Activated naive CD8-positive, alpha-beta T cell treated with anti-CD3 and anti-CD28 coated beads, Interleukin-2, amount 10 ng/mL, durations not matched to agents 7 days and 5 days (primary cell): ENCODE measurements at regions not wholly inside any gene's neighbourhood (a gene's known extent, or its start where the extent isn't known, plus 50 kb on each side); places are given as distances from the start of the nearest gene placed in this dataset.
"Not testable (repeated sequence)": the region's sequence is repeated elsewhere in the genome, so short reads cannot be mapped to it uniquely, and the experiment has no call there.

ENCODE experiments used
- ATAC-seq: fragments of 150-1000 bp; cut with Tn5 transposase; one replicate; pipeline ENCODE4 v1.10.0; 2021; ENCODE audit warnings: low read depth, moderate library complexity
- POLR2A ChIA-PET: fragments of 350-600 bp; sonication (Branson Sonifier 250); formaldehyde crosslinking; loops from one replicate; lab custom pipeline; 2021; ENCODE audit warnings: antibody characterized with exemption; lab: Charles Lee
- DNase-seq: peaks from one replicate; pipeline ENCODE4 v3.0.0; 2021
- H3K27ac Mint-ChIP-seq: one replicate; pipeline ENCODE4 v1.8.0; 2022; ENCODE audit warnings: mild to moderate bottlenecking, mixed read lengths
- H3K27me3 Mint-ChIP-seq: one replicate; pipeline ENCODE4 v1.8.0; 2022; ENCODE audit warnings: mild to moderate bottlenecking, moderate library complexity, mixed read lengths
- H3K36me3 Mint-ChIP-seq: one replicate; pipeline ENCODE4 v1.8.0; 2021; ENCODE audit warnings: mild to moderate bottlenecking, mixed read lengths
- H3K4me1 Mint-ChIP-seq: one replicate; pipeline ENCODE4 v1.8.0; 2021; ENCODE audit warnings: mixed read lengths
- H3K4me3 Mint-ChIP-seq: one replicate; pipeline ENCODE4 v1.8.0; 2022; ENCODE audit warnings: mild to moderate bottlenecking, moderate library complexity, mixed read lengths
- H3K9me3 Mint-ChIP-seq: one replicate; pipeline ENCODE4 v1.8.0; 2021; ENCODE audit warnings: mixed read lengths

- ATAC-seq (no peak), DNase-seq (no peak)
- POLR2A ChIA-PET = no interaction called here
- Mint-ChIP-seq H3K4me3 (no peak overlapping the region), H3K4me1 (no peaks in the 10 kb centered on the region), H3K27ac (no peak overlapping the region), H3K27me3 (no peaks in the 10 kb centered on the region), H3K36me3 (no peaks in the 10 kb centered on the region), H3K9me3 (peaks cover 6% of the 10 kb centered on the region)
These were observed 2757.5 kb downstream of the PCDH7 start for GRCh38 chr4:33477715-33478114.

DNA sequence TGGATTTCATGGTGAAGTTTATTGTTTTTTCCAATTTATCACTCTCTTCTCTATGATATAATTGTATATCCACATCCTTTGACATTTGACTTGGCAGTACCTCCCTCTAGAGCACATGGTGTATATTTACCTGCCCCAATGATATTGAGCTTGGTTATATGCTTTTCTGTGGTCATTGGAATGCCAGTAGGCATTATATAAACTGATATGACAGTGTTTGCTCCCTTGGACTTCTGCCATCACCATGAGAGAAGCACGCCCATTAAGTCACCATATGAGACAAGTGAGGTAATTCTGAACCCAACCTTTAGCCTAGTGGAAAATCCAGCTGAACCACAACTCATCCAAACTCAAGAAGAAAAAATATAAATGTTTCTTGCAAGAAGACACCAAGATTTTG lies 2761.5 kb downstream of the ARAP2 start:
- ATAC-seq (no peak), DNase-seq (no peak)
- POLR2A ChIA-PET = no interaction called here
- Mint-ChIP-seq H3K27me3 (no peaks in the 10 kb centered on the region), H3K4me3 (no peak overlapping the region), H3K4me1 (no peaks in the 10 kb centered on the region), H3K36me3 (no peaks in the 10 kb centered on the region), H3K9me3 (peaks cover 5% of the 10 kb centered on the region), H3K27ac (no peak overlapping the region)

- no peaks in the 10 kb centered on the region for H3K4me1 Mint-ChIP-seq
- DNase-seq = no peak
- H3K36me3 Mint-ChIP-seq = no peaks in the 10 kb centered on the region
- H3K4me3 Mint-ChIP-seq = no peak overlapping the region
- H3K27me3 Mint-ChIP-seq = no peaks in the 10 kb centered on the region
- ATAC-seq = no peak
- POLR2A ChIA-PET = no interaction called here
- H3K9me3 Mint-ChIP-seq = peaks cover 7% of the 10 kb centered on the region
- H3K27ac Mint-ChIP-seq = no peak overlapping the region
These were observed 2759.2 kb downstream of the ARAP2 start for GRCh38 chr4:33485111-33485510.

- POLR2A ChIA-PET = no interaction called here
- Mint-ChIP-seq H3K27me3 (no peaks in the 10 kb centered on the region), H3K27ac (no peak overlapping the region), H3K9me3 (peaks cover 2% of the 10 kb centered on the region), H3K4me3 (no peak overlapping the region), H3K4me1 (no peaks in the 10 kb centered on the region), H3K36me3 (no peaks in the 10 kb centered on the region)
- no peak for ATAC-seq
- DNase-seq = no peak
These were observed 2751.1 kb downstream of the ARAP2 start for GRCh38 chr4:33493231-33493630.

DNA sequence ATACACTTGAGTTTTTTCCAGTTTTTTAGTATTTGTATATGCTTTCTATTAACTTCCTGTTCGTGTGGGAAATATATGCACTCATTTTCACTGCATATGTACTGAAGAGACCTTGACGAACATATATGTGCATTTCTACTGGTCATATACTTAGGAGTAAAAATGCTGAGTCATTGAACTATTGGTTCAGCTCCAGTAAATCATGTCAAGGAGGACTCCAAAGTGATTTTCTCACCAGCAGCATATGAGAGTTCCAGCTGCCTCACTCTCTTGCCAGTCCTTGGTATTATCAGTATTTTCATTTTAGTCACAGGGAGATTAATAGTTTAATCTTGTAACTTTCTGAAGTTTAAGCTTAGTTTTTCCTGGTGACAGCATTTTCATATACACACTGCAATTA lies 2750.2 kb downstream of the ARAP2 start:
- DNase-seq (no peak), ATAC-seq (no peak)
- no peaks in the 10 kb centered on the region for H3K4me1 Mint-ChIP-seq
- POLR2A ChIA-PET = no interaction called here
- no peaks in the 10 kb centered on the region for H3K36me3 Mint-ChIP-seq
- H3K27me3 Mint-ChIP-seq = no peaks in the 10 kb centered on the region
- no peaks in the 10 kb centered on the region for H3K9me3 Mint-ChIP-seq
- no peak overlapping the region for H3K4me3 Mint-ChIP-seq
- no peak overlapping the region for H3K27ac Mint-ChIP-seq

GRCh38 chr4:33501587-33501986 lies 2742.7 kb downstream of the ARAP2 start:
- H3K27ac Mint-ChIP-seq = not testable (repeated sequence)

GRCh38 chr4:33512397-33512796 lies 2731.9 kb downstream of the ARAP2 start:
- POLR2A ChIA-PET = no interaction called here
- Mint-ChIP-seq H3K36me3 (no peaks in the 10 kb centered on the region), H3K27me3 (no peaks in the 10 kb centered on the region), H3K9me3 (peaks cover 4% of the 10 kb centered on the region), H3K4me3 (no peak overlapping the region), H3K27ac (no peak overlapping the region), H3K4me1 (no peaks in the 10 kb centered on the region)
- DNase-seq (no peak), ATAC-seq (no peak)

More at GRCh38 chr4:33501587-33501986, 2742.7 kb downstream of the ARAP2 start:
- H3K27me3 Mint-ChIP-seq, POLR2A ChIA-PET, H3K4me3 Mint-ChIP-seq, DNase-seq, H3K4me1 Mint-ChIP-seq, ATAC-seq, H3K9me3 Mint-ChIP-seq, H3K36me3 Mint-ChIP-seq: not testable (repeated sequence)

DNA sequence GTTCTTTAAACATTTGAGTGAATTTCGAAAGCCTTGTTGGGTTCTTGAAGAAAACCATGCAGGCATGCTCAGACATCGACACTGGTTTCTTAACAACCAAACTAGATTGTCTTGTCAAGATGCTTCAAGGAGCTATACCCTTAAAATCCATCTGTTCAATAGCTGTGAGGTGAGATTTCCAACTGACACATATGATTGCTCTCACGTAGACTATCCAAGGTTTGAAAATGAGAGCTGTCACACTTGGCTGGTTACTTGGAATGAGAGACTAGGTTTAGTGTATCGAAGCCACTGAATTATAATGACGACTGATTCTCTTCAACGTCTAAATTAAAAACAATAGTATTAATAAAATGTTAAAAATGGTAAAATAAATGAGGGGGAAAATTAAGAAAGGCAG lies 2725.5 kb downstream of the ARAP2 start:
- H3K36me3 Mint-ChIP-seq = no peaks in the 10 kb centered on the region
- H3K27ac Mint-ChIP-seq = no peak overlapping the region
- POLR2A ChIA-PET = no interaction called here
- no peak for DNase-seq
- no peak overlapping the region for H3K4me3 Mint-ChIP-seq
- ATAC-seq = no peak
- H3K9me3 Mint-ChIP-seq = peaks cover 10% of the 10 kb centered on the region
- no peaks in the 10 kb centered on the region for H3K27me3 Mint-ChIP-seq
- H3K4me1 Mint-ChIP-seq = no peaks in the 10 kb centered on the region

GRCh38 chr4:33532821-33533220 lies 2711.5 kb downstream of the ARAP2 start:
- POLR2A ChIA-PET = no interaction called here
- ATAC-seq = no peak
- no peaks in the 10 kb centered on the region for H3K27me3 Mint-ChIP-seq

GRCh38 chr4:33536898-33537297 lies 2707.4 kb downstream of the ARAP2 start:
- no peak overlapping the region for H3K4me3 Mint-ChIP-seq
- ATAC-seq = no peak
- H3K9me3 Mint-ChIP-seq = peaks cover 1% of the 10 kb centered on the region

More at GRCh38 chr4:33532821-33533220, 2711.5 kb downstream of the ARAP2 start:
- Mint-ChIP-seq H3K27ac (no peak overlapping the region), H3K9me3 (peaks cover 1% of the 10 kb centered on the region), H3K4me1 (no peaks in the 10 kb centered on the region), H3K4me3 (no peak overlapping the region), H3K36me3 (no peaks in the 10 kb centered on the region)
- DNase-seq = no peak

GRCh38 chr4:33537527-33537926 lies 2706.8 kb downstream of the ARAP2 start:
- Mint-ChIP-seq H3K4me3 (no peak overlapping the region), H3K27me3 (no peaks in the 10 kb centered on the region), H3K9me3 (peaks cover 1% of the 10 kb centered on the region), H3K27ac (no peak overlapping the region), H3K36me3 (no peaks in the 10 kb centered on the region), H3K4me1 (no peaks in the 10 kb centered on the region)
- POLR2A ChIA-PET = no interaction called here
- DNase-seq (no peak), ATAC-seq (no peak)

More at GRCh38 chr4:33536898-33537297, 2707.4 kb downstream of the ARAP2 start:
- POLR2A ChIA-PET = no interaction called here
- H3K36me3 Mint-ChIP-seq = no peaks in the 10 kb centered on the region
- DNase-seq = no peak
- no peaks in the 10 kb centered on the region for H3K27me3 Mint-ChIP-seq
- H3K4me1 Mint-ChIP-seq = no peaks in the 10 kb centered on the region
- no peak overlapping the region for H3K27ac Mint-ChIP-seq

DNA sequence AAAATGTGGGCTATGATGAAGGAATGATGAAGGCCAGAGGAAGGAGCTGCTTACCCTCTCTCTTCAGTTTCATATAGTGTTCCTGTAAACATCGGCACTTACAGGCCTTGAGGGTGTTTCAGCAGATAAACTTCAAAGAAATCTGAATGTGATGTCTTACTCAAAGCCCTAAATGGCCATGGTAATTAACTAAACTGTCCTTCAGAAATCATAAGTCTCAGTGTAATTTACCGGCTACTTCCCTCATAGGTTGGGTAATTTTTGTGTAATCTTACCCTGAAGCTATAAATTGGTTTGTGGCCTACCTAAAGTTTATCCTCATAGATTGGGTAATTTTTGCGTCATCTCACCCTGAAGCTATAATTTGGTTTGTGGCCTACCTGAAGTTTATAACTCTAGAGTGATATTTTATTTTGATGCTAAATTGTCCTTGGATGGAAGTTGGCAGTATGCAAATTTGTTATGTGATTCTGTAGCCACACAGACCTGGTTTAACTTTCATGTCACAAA lies 2700.3 kb downstream of the ARAP2 start:
- Mint-ChIP-seq H3K9me3 (peaks cover 5% of the 10 kb centered on the region), H3K27ac (no peak overlapping the region), H3K27me3 (no peaks in the 10 kb centered on the region), H3K36me3 (no peaks in the 10 kb centered on the region), H3K4me1 (no peaks in the 10 kb centered on the region), H3K4me3 (no peak overlapping the region)
- DNase-seq (no peak), ATAC-seq (no peak)
- POLR2A ChIA-PET = no interaction called here

GRCh38 chr4:33551244-33551643 lies 2693.1 kb downstream of the ARAP2 start:
- Mint-ChIP-seq H3K4me1 (no peaks in the 10 kb centered on the region), H3K36me3 (no peaks in the 10 kb centered on the region), H3K9me3 (peaks cover 18% of the 10 kb centered on the region), H3K4me3 (no peak overlapping the region), H3K27me3 (no peaks in the 10 kb centered on the region), H3K27ac (no peak overlapping the region)
- ATAC-seq (no peak), DNase-seq (no peak)
- POLR2A ChIA-PET = no interaction called here

- Mint-ChIP-seq H3K4me3 (no peak overlapping the region), H3K9me3 (peaks cover 3% of the 10 kb centered on the region), H3K27ac (no peak overlapping the region), H3K36me3 (no peaks in the 10 kb centered on the region), H3K4me1 (no peaks in the 10 kb centered on the region), H3K27me3 (no peaks in the 10 kb centered on the region)
- no peak for DNase-seq
- POLR2A ChIA-PET = no interaction called here
- no peak for ATAC-seq
These were observed 2683.1 kb downstream of the ARAP2 start for GRCh38 chr4:33561259-33561658.

DNA sequence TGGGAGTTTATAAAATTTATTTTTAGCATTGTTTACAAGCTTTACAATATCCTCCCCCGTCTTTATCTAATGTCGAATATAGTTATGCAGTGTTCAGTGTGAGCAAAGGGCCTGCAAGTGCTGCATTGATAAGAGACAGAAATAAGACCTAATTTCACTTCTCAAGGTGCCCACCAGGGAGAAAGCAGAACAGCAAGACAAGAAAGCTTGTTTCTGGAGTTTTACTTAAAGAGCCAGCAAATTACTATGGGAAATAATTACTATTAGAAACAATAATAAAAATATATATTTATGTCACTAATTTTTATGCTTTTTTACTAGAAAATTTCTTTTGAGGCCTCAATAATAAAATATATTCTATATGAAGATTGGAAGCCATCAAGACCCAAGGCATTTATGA lies 2677.7 kb downstream of the ARAP2 start:
- POLR2A ChIA-PET = no interaction called here
- Mint-ChIP-seq H3K27me3 (no peaks in the 10 kb centered on the region), H3K4me1 (no peaks in the 10 kb centered on the region), H3K27ac (no peak overlapping the region), H3K36me3 (no peaks in the 10 kb centered on the region), H3K4me3 (no peak overlapping the region), H3K9me3 (peaks cover 2% of the 10 kb centered on the region)
- no peak for ATAC-seq
- DNase-seq = no peak
